Esophagus squamous epithelium (tissue), 5 donors: ENCODE measurements at regions not wholly inside any gene's neighbourhood (a gene's known extent, or its start where the extent isn't known, plus 50 kb on each side); places are given as distances from the start of the nearest gene placed in this dataset.

ENCODE experiments used
- DNase-seq: peaks from one replicate; lab custom pipeline; 2025; lab: John Stamatoyannopoulos, UW
- H3K27ac ChIP-seq, 4 donors: fragments of 200-600 bp; sonication (generic); one replicate each; pipeline ENCODE4 v1.5.1; 2016 to 2019; ENCODE audit warnings: mild to moderate bottlenecking in 1 of 4
- H3K27me3 ChIP-seq, 4 donors: fragments of 200-600 bp; sonication (generic); 1 replicate in 3 of 4; 2 replicates in 1 of 4; pipeline versions ENCODE4 v1.5.1 to v1.6.0; 2017 to 2021; ENCODE audit warnings: antibody characterized with exemption in 1 of 4
- H3K36me3 ChIP-seq, 3 donors: fragments of 200-600 bp; sonication (generic); one replicate each; pipeline ENCODE4 v1.5.1; 2016 to 2019
- H3K4me1 ChIP-seq, 3 donors: fragments of 200-600 bp; sonication (generic); one replicate each; pipeline ENCODE4 v1.5.1; 2017 to 2019
- H3K4me3 ChIP-seq, 4 donors: fragments of 200-600 bp; sonication (generic); 1 replicate in 3 of 4; 2 replicates in 1 of 4; pipeline ENCODE4 v1.5.1; 2016 to 2019; ENCODE audit warnings: mild to moderate bottlenecking in 2 of 4, moderate library complexity in 1 of 4
- H3K9me3 ChIP-seq, 3 donors: fragments of 200-600 bp; sonication (generic); one replicate each; pipeline ENCODE4 v1.5.1; 2016 to 2019
- CTCF ChIP-seq, 6 experiments: fragments of 450-650 bp in 4 of 6; fragments of 200-600 bp in 2 of 6; sonication (generic) in 2 of 6; IDR thresholded peaks; one replicate each; pipeline ENCODE4 v1.5.1; 2016 to 2019; ENCODE audit warnings: antibody characterized with exemption in 6 of 6, mild to moderate bottlenecking in 4 of 6, moderate library complexity in 4 of 6
- POLR2A ChIP-seq, 4 donors: fragments of 450-650 bp; IDR thresholded peaks; one replicate each; pipeline ENCODE4 v1.6.1; 2017; ENCODE audit warnings: antibody characterized with exemption in 4 of 4, mild to moderate bottlenecking in 4 of 4, moderate library complexity in 3 of 4
- WGBS, 2 donors: methylation state at CpG; one replicate each; pipeline ENCODE4 v1.1.5; 2018; 5-methylcytosine and 5-hydroxymethylcytosine counted together
- intact Hi-C: fragments of 100-400 bp; cut with DNase I; formaldehyde crosslinking; loops from one replicate; pipeline ENCODE4 v1.15.0; 2022
- donor health status: DM: yes; HTN: yes; CAD: no.

GRCh38 chr1:5742801-5743200, 249.4 kb downstream of the NPHP4 start:
- no peaks in the 10 kb centered on the region for H3K9me3 ChIP-seq
- peaks cover 0 to 64% (median 4%) of the 10 kb centered on the region in 4 donors for H3K27me3 ChIP-seq
- H3K27ac ChIP-seq = no peak overlapping the region
- no peak overlapping the region for H3K4me3 ChIP-seq
- TF ChIP-seq POLR2A (IDR thresholded peaks at IDR 0.05) (no peak), CTCF (IDR thresholded peaks at IDR 0.05) (no peak)
- no peaks in the 10 kb centered on the region for H3K36me3 ChIP-seq
- DNase-seq = no peak
- 50 to 94% methylated on average over 1 to 5 of the region's 14 CpGs for WGBS, 2 donors
- peaks cover 0 to 12% (median 0%) of the 10 kb centered on the region in 3 donors for H3K4me1 ChIP-seq
- intact Hi-C loops = no loop called here

GRCh38 chr1:5742032-5742431, 250.2 kb downstream of the NPHP4 start:
- H3K4me1 ChIP-seq = peaks cover 0 to 12% (median 0%) of the 10 kb centered on the region in 3 donors
- H3K27me3 ChIP-seq = peaks cover 0 to 57% (median 4%) of the 10 kb centered on the region in 4 donors
- no peak for DNase-seq
- H3K9me3 ChIP-seq = no peaks in the 10 kb centered on the region
- H3K27ac ChIP-seq = no peak overlapping the region
- H3K4me3 ChIP-seq = no peak overlapping the region
- WGBS, 2 donors = 67 to 80% methylated on average over 1 of the region's 9 CpGs
- intact Hi-C loops = no loop called here
- no peaks in the 10 kb centered on the region for H3K36me3 ChIP-seq
- TF ChIP-seq POLR2A (IDR thresholded peaks at IDR 0.05) = no peak
- no peak for TF ChIP-seq CTCF (IDR thresholded peaks at IDR 0.05)

- TF ChIP-seq POLR2A (IDR thresholded peaks at IDR 0.05) (no peak), CTCF (IDR thresholded peaks at IDR 0.05) (no peak)
- Histone ChIP-seq H3K36me3 (no peaks in the 10 kb centered on the region), H3K9me3 (no peaks in the 10 kb centered on the region), H3K4me1 (peaks cover 0 to 12% (median 0%) of the 10 kb centered on the region in 3 donors), H3K4me3 (no peak overlapping the region), H3K27me3 (peaks cover 0 to 48% (median 4%) of the 10 kb centered on the region in 4 donors), H3K27ac (no peak overlapping the region)
- WGBS, 2 donors = 60 to 67% methylated on average over 19 of the region's 21 CpGs
- DNase-seq = no peak
- intact Hi-C loops = no loop called here
Measured at GRCh38 chr1:5740865-5741860, 251.1 kb downstream of the NPHP4 start.

GRCh38 chr1:5740450-5740849, 251.8 kb downstream of the NPHP4 start:
- 81 to 84% methylated on average over 7 of the region's 7 CpGs for WGBS, 2 donors
- Histone ChIP-seq H3K9me3 (no peaks in the 10 kb centered on the region), H3K4me1 (peaks cover 0 to 6% (median 0%) of the 10 kb centered on the region in 3 donors), H3K4me3 (no peak overlapping the region), H3K27me3 (peaks cover 0 to 41% (median 4%) of the 10 kb centered on the region in 4 donors), H3K36me3 (no peaks in the 10 kb centered on the region), H3K27ac (no peak overlapping the region)
- DNase-seq = no peak
- intact Hi-C loops = no loop called here
- TF ChIP-seq CTCF (IDR thresholded peaks at IDR 0.05) (no peak), POLR2A (IDR thresholded peaks at IDR 0.05) (no peak)

- Histone ChIP-seq H3K9me3 (no peaks in the 10 kb centered on the region), H3K4me1 (no peaks in the 10 kb centered on the region), H3K4me3 (no peak overlapping the region), H3K36me3 (no peaks in the 10 kb centered on the region), H3K27ac (no peak overlapping the region), H3K27me3 (peaks cover 0 to 40% (median 2%) of the 10 kb centered on the region in 4 donors)
- TF ChIP-seq POLR2A (IDR thresholded peaks at IDR 0.05) (no peak), CTCF (IDR thresholded peaks at IDR 0.05) (no peak)
- intact Hi-C loops = no loop called here
- 57 to 62% methylated on average over 5 to 6 of the region's 6 CpGs for WGBS, 2 donors
- no peak for DNase-seq
Measured at GRCh38 chr1:5739561-5740078, 252.6 kb downstream of the NPHP4 start.
